ENCODE measurements at regions not wholly inside any gene's neighbourhood (a gene's known extent, or its start where the extent isn't known, plus 50 kb on each side); places are given as distances from the start of the nearest gene placed in this dataset.

DNA sequence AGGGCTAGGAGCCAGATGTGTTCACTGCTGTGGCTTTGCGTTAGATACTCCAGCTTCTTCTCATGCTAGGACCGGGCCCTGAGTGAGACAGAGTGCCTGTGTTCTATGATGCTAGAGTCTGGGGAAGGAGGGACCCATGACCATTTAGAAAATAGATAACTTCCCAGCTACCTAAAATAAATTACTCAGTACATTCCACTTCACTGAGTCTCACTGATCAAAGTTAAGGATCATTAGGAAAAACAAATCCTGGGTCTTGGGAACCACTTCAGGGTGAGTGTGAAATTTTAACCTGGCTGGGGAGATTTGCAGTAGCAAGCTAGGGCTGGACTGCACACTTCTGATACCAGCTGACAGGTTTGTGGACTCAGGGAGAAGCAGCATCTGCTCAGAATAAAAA lies 138.1 kb downstream of the EMX2 start:
- H3K9ac ChIP-seq (ENCODE audit: insufficient read depth, low read length): no peak overlapping the region
- no peak overlapping the region for H3K4me2 ChIP-seq (ENCODE audit: extremely low read depth, insufficient read depth, low read length)
- no peaks in the 10 kb centered on the region for H3K9me3 ChIP-seq (ENCODE audit: control insufficient read depth, insufficient read depth, low read depth, low read length)
- no peaks in the 10 kb centered on the region for H4K20me1 ChIP-seq (ENCODE audit: control insufficient read depth, extremely low read depth, insufficient read depth, low read length)
- H3K36me3 ChIP-seq (ENCODE audit: control insufficient read depth, insufficient read depth, low read length): no peaks in the 10 kb centered on the region
- TF ChIP-seq, protein P1, sequence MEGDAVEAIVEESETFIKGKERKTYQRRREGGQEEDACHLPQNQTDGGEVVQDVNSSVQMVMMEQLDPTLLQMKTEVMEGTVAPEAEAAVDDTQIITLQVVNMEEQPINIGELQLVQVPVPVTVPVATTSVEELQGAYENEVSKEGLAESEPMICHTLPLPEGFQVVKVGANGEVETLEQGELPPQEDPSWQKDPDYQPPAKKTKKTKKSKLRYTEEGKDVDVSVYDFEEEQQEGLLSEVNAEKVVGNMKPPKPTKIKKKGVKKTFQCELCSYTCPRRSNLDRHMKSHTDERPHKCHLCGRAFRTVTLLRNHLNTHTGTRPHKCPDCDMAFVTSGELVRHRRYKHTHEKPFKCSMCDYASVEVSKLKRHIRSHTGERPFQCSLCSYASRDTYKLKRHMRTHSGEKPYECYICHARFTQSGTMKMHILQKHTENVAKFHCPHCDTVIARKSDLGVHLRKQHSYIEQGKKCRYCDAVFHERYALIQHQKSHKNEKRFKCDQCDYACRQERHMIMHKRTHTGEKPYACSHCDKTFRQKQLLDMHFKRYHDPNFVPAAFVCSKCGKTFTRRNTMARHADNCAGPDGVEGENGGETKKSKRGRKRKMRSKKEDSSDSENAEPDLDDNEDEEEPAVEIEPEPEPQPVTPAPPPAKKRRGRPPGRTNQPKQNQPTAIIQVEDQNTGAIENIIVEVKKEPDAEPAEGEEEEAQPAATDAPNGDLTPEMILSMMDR (conservative IDR thresholded peaks at IDR 0.05 in 1 of 2, IDR thresholded peaks at IDR 0.05 in 1 of 2; ENCODE audit: low read depth in 1 of 2, low read length in 2 of 2): no peak
- TF ChIP-seq EZH2 (IDR thresholded peaks at IDR 0.05; ENCODE audit: low read length, missing control alignments): no peak
- no peak overlapping the region for H2AFZ ChIP-seq (ENCODE audit: low read length)
- H3K79me2 ChIP-seq (ENCODE audit: control insufficient read depth, insufficient read depth, low read length): no peaks in the 10 kb centered on the region
- DNase-seq (ENCODE audit: low read depth in 2 of 2): no peak
- no peak overlapping the region for H3K4me3 ChIP-seq (replicated peaks in 1 of 4; ENCODE audit: control extremely low read depth in 1 of 4, insufficient read depth in 1 of 4, low read depth in 3 of 4, low read length in 4 of 4)
- H3K27ac ChIP-seq (ENCODE audit: insufficient read depth, low read length): no peak overlapping the region
- no peaks in the 10 kb centered on the region for H3K4me1 ChIP-seq (ENCODE audit: control insufficient read depth, extremely low read depth, insufficient read depth, low read length)
- no peaks in the 10 kb centered on the region for H3K27me3 ChIP-seq (ENCODE audit: control insufficient read depth, insufficient read depth, low read length)

DNA sequence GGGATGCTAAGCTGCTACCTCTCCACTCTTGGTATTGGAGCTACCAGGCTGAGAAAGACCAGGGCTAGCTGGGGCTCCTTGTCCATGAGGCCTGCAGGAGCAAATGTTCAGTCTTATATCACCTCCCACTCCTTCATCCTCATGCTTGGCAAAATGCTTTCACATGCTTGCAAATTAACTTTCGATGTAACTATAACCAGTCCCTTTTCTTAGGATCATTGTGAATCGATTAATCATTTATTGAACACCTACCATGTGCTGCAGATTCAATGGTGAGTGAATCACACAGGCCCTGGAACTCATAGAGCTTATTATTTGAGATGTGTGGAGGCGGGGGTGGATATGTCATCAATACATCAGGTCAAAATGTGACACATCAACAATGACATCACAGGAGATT lies 138.6 kb downstream of the EMX2 start:
- H2AFZ ChIP-seq (ENCODE audit: low read length): no peak overlapping the region
- H3K9ac ChIP-seq (ENCODE audit: insufficient read depth, low read length): no peak overlapping the region
- no peaks in the 10 kb centered on the region for H3K36me3 ChIP-seq (ENCODE audit: control insufficient read depth, insufficient read depth, low read length)
- no peak overlapping the region for H3K27ac ChIP-seq (ENCODE audit: insufficient read depth, low read length)
- TF ChIP-seq, protein P1 (conservative IDR thresholded peaks at IDR 0.05 in 1 of 2, IDR thresholded peaks at IDR 0.05 in 1 of 2; ENCODE audit: low read depth in 1 of 2, low read length in 2 of 2): no peak
- no peak for TF ChIP-seq EZH2 (IDR thresholded peaks at IDR 0.05; ENCODE audit: low read length, missing control alignments)
- DNase-seq (ENCODE audit: low read depth in 2 of 2): no peak
- H3K79me2 ChIP-seq (ENCODE audit: control insufficient read depth, insufficient read depth, low read length): no peaks in the 10 kb centered on the region
- no peaks in the 10 kb centered on the region for H4K20me1 ChIP-seq (ENCODE audit: control insufficient read depth, extremely low read depth, insufficient read depth, low read length)
- H3K4me1 ChIP-seq (ENCODE audit: control insufficient read depth, extremely low read depth, insufficient read depth, low read length): no peaks in the 10 kb centered on the region
- no peak overlapping the region for H3K4me3 ChIP-seq (replicated peaks in 1 of 4; ENCODE audit: control extremely low read depth in 1 of 4, insufficient read depth in 1 of 4, low read depth in 3 of 4, low read length in 4 of 4)
- no peak overlapping the region for H3K4me2 ChIP-seq (ENCODE audit: extremely low read depth, insufficient read depth, low read length)
- no peaks in the 10 kb centered on the region for H3K27me3 ChIP-seq (ENCODE audit: control insufficient read depth, insufficient read depth, low read length)
- H3K9me3 ChIP-seq (ENCODE audit: control insufficient read depth, insufficient read depth, low read depth, low read length): no peaks in the 10 kb centered on the region

DNA sequence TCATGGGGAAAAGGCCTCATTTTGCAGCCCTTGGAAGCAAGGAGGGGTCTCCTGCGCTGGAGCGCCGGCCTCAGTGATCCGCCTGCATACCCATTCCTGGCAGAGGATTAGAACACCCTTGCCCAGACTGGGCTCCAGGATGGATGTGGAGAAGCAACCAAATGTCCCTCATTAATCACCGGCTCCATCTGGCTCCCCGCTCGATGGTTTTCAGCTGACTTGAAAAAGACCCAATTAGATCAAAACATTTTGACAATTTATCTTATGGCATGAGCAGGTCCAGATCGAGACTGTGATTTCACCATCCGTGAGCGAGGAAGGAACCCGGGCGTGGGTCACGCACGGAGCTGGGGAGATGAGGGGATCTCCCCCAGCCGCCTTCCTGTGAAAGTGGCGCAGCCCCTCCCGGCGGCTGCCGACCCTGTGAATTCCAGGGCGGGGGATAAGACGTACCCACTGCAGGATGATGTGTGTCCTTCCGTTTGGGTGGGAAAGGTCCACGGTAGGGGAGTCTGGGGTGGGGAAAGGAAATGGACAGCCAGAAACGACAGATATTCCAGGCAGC lies 141.6 kb downstream of the EMX2 start:
- H3K9me3 ChIP-seq (ENCODE audit: control insufficient read depth, insufficient read depth, low read depth, low read length): no peaks in the 10 kb centered on the region
- no peaks in the 10 kb centered on the region for H3K4me1 ChIP-seq (ENCODE audit: control insufficient read depth, extremely low read depth, insufficient read depth, low read length)
- no peak for DNase-seq (ENCODE audit: low read depth in 2 of 2)
- H3K4me2 ChIP-seq (ENCODE audit: extremely low read depth, insufficient read depth, low read length): no peak overlapping the region
- no peaks in the 10 kb centered on the region for H4K20me1 ChIP-seq (ENCODE audit: control insufficient read depth, extremely low read depth, insufficient read depth, low read length)
- no peaks in the 10 kb centered on the region for H3K36me3 ChIP-seq (ENCODE audit: control insufficient read depth, insufficient read depth, low read length)
- H3K27me3 ChIP-seq (ENCODE audit: control insufficient read depth, insufficient read depth, low read length): no peaks in the 10 kb centered on the region
- H3K9ac ChIP-seq (ENCODE audit: insufficient read depth, low read length): no peak overlapping the region
- no peak overlapping the region for H3K4me3 ChIP-seq (replicated peaks in 1 of 4; ENCODE audit: control extremely low read depth in 1 of 4, insufficient read depth in 1 of 4, low read depth in 3 of 4, low read length in 4 of 4)
- no peak overlapping the region for H2AFZ ChIP-seq (ENCODE audit: low read length)
- no peak overlapping the region for H3K27ac ChIP-seq (ENCODE audit: insufficient read depth, low read length)
- TF ChIP-seq, protein P1 (conservative IDR thresholded peaks at IDR 0.05 in 1 of 2, IDR thresholded peaks at IDR 0.05 in 1 of 2; ENCODE audit: low read depth in 1 of 2, low read length in 2 of 2): no peak
- TF ChIP-seq EZH2 (IDR thresholded peaks at IDR 0.05; ENCODE audit: low read length, missing control alignments): no peak
- H3K79me2 ChIP-seq (ENCODE audit: control insufficient read depth, insufficient read depth, low read length): no peaks in the 10 kb centered on the region
